ENCODE measurements at regions not wholly inside any gene's neighbourhood (a gene's known extent, or its start where the extent isn't known, plus 50 kb on each side); places are given as distances from the start of the nearest gene placed in this dataset.
"Not testable (repeated sequence)": the region's sequence is repeated elsewhere in the genome, so short reads cannot be mapped to it uniquely, and the experiment has no call there.

DNA sequence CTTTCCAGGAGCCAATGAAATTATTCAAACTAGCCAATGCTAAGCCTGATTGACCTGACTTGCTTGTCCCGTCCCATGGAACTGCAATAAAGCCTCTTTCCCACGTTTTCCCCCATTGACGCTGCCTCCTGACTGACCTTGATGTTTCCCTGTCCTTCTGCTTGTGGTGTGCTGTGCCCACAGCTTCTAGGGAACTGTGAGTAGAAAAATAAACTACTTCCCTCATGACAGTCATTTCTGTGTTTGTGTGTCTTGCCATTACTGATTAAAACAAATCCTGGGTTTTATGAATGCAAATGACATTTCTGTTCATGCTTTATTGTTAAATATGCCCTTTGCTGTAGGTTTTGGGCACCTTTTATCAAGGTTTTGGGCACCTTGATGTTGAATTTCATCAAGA, 91.3 kb upstream of the ABI1 start:
- no peak for DNase-seq

DNA sequence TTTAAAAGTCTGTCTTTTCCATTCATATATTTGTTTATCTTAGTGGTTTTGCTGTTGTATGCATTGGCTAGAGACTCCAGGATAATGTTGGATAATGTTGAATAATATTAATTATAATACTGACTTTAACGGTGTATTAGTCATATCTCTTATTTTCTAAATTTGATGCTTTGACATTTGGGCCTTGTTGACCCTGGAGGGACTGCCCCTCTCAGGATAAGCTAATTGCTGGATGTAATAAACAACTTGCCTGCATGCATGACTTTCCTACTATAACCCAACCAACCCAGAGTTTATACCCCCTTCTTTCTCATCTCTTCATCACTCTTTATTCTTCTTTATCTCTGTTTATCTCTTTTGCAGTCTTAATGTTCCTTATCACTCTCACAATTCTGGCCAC, 90.9 kb upstream of the ABI1 start:
- DNase-seq = no peak

DNA sequence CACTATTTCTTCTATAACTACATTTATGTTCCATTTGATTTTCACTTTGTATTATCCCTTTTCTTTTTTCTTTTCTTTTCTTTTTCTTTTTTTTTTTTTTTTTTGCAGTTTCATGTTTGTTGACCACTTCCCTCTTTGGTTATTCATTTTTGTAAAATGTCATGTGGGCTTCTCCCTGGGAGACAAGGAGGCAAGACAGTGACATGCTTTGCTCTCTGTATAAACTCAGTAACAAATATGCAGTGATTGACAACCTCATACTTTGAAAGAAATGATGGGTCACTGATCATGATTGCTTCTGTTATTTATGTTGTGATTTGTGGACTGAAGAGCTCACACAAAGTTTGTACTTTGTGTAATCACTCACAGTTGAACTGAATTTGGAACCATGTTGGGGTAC, 90.2 kb upstream of the ABI1 start:
- no peak for DNase-seq

DNA sequence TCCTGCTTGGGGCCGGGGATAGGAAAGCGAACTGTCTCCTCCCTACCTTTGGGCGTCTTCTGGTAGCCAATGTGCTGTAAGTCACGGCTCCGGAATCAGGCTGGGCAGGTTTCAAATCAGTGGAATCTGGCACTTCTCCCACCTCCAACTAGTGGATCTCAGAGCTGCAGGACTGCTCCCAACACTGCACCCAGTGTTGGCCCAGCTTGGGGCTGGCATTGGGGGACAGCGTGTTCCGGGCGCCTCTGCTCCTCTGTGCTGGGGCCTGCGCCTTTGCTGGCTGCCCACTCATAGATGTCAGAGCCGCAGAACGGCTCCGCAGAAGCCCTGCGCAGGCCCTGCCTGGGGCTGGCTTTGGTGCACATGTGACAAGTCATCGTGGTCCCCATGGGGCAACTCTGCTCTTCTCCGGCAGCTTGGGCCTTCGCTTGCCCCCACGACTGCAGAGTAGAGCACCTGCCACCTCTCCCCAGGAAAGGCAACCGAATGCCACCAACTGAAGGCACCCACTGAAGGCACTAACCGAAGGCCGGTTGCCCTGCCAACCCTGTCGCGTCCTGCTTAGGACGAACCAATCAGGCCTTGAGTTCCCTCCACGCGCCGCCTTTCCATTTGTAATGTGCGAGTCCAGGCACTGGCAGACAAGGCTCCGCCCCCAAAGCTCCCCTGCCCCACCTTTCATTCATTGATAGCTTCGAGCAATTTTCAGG, 85.5 kb upstream of the ABI1 start:
- DNase-seq = peak in 1 of 3 donors; percentile 15

DNA sequence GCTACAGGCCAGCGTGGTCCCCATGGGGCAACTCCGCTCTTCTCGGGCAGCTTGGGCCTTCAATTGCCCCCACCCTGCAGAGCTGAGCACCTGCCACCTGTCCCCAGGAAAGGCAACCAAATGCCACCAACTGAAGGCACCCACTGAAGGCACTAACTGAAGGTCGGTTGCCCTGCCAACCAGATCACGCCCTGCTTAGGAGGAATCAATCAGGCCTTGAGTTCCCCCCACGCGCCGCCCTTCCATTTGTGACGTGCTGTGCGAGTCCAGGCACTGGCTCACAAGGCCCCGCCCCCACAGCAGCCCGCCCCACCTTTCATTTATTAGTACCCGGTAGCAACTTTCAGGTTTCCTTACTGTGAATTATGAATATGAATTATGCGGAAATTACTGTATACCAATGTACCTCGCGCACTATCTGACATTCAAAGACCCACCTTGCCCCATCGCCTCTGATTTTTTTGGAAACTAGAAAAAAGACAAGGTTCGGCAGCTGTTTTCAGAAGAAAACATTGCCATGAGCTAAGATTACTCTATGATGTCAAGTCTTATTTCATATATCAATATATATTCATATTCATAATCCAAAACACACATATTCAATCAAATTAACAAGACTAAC, 83.6 kb upstream of the ABI1 start:
- DNase-seq = no peak

- DNase-seq = no peak
Measured at GRCh38 chr10:26939962-26940354, 79.2 kb upstream of the ABI1 start.

GRCh38 chr10:26939290-26939961, 78.7 kb upstream of the ABI1 start:
- peak in 2 of 3 donors; percentile 45 to 51 for DNase-seq

GRCh38 chr10:26938578-26938977, 77.8 kb upstream of the ABI1 start:
- no peak for DNase-seq

DNA sequence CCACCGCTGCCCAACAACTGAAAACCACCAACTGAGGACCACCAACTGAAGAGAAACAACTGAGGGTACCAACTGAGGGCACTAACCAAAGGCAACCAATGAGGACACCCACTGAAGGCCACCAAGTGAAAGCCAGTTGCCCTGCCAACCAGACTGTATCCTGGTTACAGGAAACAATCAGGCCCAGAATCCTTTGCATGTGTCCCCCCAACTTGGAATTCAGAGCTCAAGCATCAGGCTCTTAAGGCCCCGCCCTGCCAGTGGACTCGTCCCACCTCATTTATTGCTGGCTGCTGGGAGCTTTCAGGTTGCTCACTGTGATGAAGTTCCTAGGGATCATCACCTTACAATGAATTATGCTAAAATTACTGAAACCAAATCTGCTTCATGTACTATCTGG, 76.6 kb upstream of the ABI1 start:
- DNase-seq = no peak

- not testable (repeated sequence) for DNase-seq
Measured at GRCh38 chr10:26934190-26934589, 73.4 kb upstream of the ABI1 start.

DNA sequence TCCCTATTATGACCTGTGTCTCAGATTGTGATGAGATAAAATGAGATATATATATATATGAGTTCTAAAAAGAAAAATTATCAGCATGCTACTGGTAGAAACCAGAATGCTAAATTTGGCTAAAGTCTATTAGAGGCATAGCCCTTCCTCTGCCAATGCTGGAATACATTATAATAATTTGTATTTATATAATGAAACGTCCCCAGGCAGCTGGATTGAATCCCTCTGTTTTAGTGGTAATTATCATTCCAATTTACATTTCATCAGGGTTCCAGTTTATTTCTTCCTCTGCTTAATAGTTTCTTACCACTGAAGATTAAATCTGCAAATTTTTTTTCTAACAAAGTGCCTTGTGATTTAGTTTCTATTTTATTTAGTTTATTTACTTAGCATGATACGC, 71.8 kb upstream of the ABI1 start:
- DNase-seq = no peak

GRCh38 chr10:26931223-26931622, 70.5 kb upstream of the ABI1 start:
- peak in 1 of 3 donors; percentile 5 for DNase-seq

DNA sequence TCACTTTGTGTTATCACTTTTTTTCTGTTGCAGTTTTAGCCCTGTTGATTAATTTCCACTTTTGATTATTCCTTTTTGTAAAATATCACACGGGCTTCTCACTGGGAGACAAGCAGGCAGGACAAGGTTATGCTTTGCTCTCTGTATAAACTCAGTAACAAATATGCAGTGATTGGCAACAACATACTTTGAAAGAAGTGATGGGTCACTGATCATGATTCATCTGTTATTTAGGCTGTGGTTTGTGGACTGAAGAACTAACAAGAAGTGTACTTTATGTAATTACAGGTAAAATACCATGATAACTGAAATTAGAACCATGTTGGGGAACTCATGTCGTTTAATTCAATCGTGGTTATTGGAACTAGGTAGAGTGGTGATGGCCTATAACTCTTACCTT, 62.1 kb upstream of the ABI1 start:
- DNase-seq = not testable (repeated sequence)

DNA sequence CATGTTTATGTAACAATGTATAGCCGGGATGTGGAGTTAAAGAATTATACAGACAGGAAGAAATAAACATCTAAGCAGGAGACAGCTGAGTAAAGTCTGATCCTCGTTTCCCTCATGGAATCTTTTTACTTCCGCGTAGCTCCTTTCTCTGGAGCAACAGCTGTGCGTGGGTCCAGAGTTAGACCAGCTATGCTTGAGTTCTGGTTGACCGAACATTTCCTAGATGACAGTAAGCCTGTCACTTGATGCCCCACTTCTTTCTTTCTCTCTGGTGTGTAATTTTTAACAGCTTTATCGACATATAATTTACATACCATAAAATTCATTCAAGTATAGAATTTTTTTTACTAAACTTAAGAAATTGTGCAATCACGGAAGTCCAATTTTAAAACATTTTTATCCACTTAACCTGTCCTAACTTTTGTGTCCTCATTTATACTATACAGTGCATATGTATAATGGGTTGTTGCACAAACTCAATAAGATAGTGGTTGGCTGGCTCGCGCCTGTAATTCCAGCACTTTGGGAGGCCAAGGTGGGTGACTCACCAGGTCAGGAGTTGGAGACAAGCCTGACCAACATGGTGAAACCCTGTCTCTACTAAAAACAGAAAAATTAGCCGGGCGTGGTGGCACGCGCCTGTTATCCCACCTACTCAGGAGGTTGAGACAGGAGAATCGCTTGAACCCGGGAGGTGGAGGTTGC, 58.5 kb upstream of the ABI1 start:
- DNase-seq = not testable (repeated sequence)

DNA sequence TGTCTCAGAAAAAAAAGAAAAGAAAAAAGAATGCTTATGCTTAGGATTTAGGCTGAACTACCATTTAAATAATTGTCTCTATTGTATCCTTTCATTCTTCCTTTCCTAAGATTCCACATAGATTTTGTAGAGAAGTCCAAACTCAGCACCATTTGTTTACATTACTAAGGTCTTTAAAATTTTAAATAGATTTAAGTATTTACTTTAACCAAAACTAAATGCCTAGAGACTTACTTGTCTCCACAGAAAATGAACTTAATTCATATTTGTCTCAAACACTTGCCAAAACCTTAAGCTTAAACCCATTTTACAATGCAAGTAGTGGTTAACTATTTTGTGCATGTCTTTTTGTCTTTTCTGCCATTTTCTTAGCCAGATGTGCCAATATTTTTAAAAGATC, 54.1 kb upstream of the ABI1 start:
- DNase-seq = no peak

GRCh38 chr10:26911811-26912461, 51.2 kb upstream of the ABI1 start:
- no peak for DNase-seq
